Tibial nerve (tissue), 4 donors: ENCODE measurements at regions not wholly inside any gene's neighbourhood (a gene's known extent, or its start where the extent isn't known, plus 50 kb on each side); places are given as distances from the start of the nearest gene placed in this dataset.

ENCODE experiments used
- DNase-seq, 2 donors: peaks; one replicate each; pipeline ENCODE4 v3.0.0-alpha.2; 2019; ENCODE audit warnings: low spot score in 2 of 2
- H3K27ac ChIP-seq, 4 donors: fragments of 200-600 bp; sonication (generic) in 3 of 4; one replicate each; pipeline ENCODE4 v1.5.1; 2017 to 2019; ENCODE audit warnings: mild to moderate bottlenecking in 1 of 4
- H3K27me3 ChIP-seq, 2 donors: fragments of 200-600 bp; sonication (generic) in 1 of 2; one replicate each; pipeline versions ENCODE4 v1.5.1 to v1.6.0; 2017 to 2019
- H3K36me3 ChIP-seq, 3 donors: fragments of 200-600 bp; sonication (generic); one replicate each; pipeline ENCODE4 v1.5.1; 2018 to 2019
- H3K4me1 ChIP-seq, 4 donors: fragments of 200-600 bp; sonication (generic) in 3 of 4; one replicate each; pipeline ENCODE4 v1.5.1; 2017 to 2019
- H3K4me3 ChIP-seq, 4 donors: fragments of 200-600 bp; sonication (generic) in 3 of 4; one replicate each; pipeline ENCODE4 v1.5.1; 2017 to 2019; ENCODE audit warnings: mild to moderate bottlenecking in 1 of 4, moderate library complexity in 1 of 4
- H3K9me3 ChIP-seq, 4 donors: fragments of 200-600 bp; sonication (generic) in 3 of 4; one replicate each; pipeline ENCODE4 v1.5.1; 2017 to 2019
- CTCF ChIP-seq, 5 experiments: fragments of 200-600 bp in 3 of 5; fragments of 450-650 bp in 2 of 5; sonication (generic) in 3 of 5; IDR thresholded peaks; one replicate each; pipeline ENCODE4 v1.5.1; 2016 to 2019; ENCODE audit warnings: antibody characterized with exemption in 5 of 5, mild to moderate bottlenecking in 3 of 5, moderate library complexity in 2 of 5
- EP300 ChIP-seq, 2 donors: sonication (generic); formaldehyde crosslinking; IDR thresholded peaks; one replicate each; pipeline ENCODE4 v1.6.1; 2017; ENCODE audit warnings: antibody characterized with exemption in 2 of 2, mild to moderate bottlenecking in 1 of 2
- POLR2A ChIP-seq, 2 donors: fragments of 450-650 bp; IDR thresholded peaks; one replicate each; pipeline ENCODE4 v1.6.1; 2017; ENCODE audit warnings: antibody characterized with exemption in 2 of 2, mild to moderate bottlenecking in 2 of 2, moderate library complexity in 2 of 2
- WGBS, 2 donors: methylation state at CpG; one replicate each; pipeline ENCODE4 v1.1.5; 2018; 5-methylcytosine and 5-hydroxymethylcytosine counted together

GRCh38 chr6:137964876-137965275, 97.8 kb downstream of the TNFAIP3 start:
- H3K9me3 ChIP-seq = no peaks in the 10 kb centered on the region
- TF ChIP-seq POLR2A (IDR thresholded peaks at IDR 0.05) = no peak
- no peak for TF ChIP-seq EP300 (IDR thresholded peaks at IDR 0.05)
- 69 to 81% methylated on average over 4 of the region's 4 CpGs for WGBS, 2 donors
- no peak for DNase-seq
- no peak overlapping the region for H3K27ac ChIP-seq
- no peak overlapping the region for H3K4me3 ChIP-seq
- H3K27me3 ChIP-seq = no peaks in the 10 kb centered on the region
- H3K36me3 ChIP-seq = no peaks in the 10 kb centered on the region
- H3K4me1 ChIP-seq = peaks cover 0 to 6% (median 3%) of the 10 kb centered on the region in 4 donors

GRCh38 chr6:137967689-137968454, 100.8 kb downstream of the TNFAIP3 start:
- Histone ChIP-seq H3K27ac (peak overlapping the region in 1 of 4 donors; percentile 17), H3K36me3 (no peaks in the 10 kb centered on the region), H3K9me3 (no peaks in the 10 kb centered on the region), H3K27me3 (no peaks in the 10 kb centered on the region), H3K4me1 (peaks cover 0 to 6% (median 3%) of the 10 kb centered on the region in 4 donors), H3K4me3 (no peak overlapping the region)
- WGBS, 2 donors = 81 to 82% methylated on average over 5 of the region's 5 CpGs
- DNase-seq = no peak
- TF ChIP-seq CTCF (IDR thresholded peaks at IDR 0.05) = no peak
- TF ChIP-seq EP300 (IDR thresholded peaks at IDR 0.05) = peak in 1 of 2 donors; percentile 45

GRCh38 chr6:137968455-137968804, 101.4 kb downstream of the TNFAIP3 start:
- 83 to 93% methylated on average over 5 of the region's 5 CpGs for WGBS, 2 donors

GRCh38 chr6:137968901-137969300, 101.8 kb downstream of the TNFAIP3 start:
- 28 to 30% methylated on average over 1 of the region's 1 CpG for WGBS, 2 donors
- TF ChIP-seq EP300 (IDR thresholded peaks at IDR 0.05) = no peak
- TF ChIP-seq CTCF (IDR thresholded peaks at IDR 0.05) = no peak
- no peak for TF ChIP-seq POLR2A (IDR thresholded peaks at IDR 0.05)
- DNase-seq = no peak

More at GRCh38 chr6:137968455-137968804, 101.4 kb downstream of the TNFAIP3 start:
- TF ChIP-seq EP300 (IDR thresholded peaks at IDR 0.05) (no peak), POLR2A (IDR thresholded peaks at IDR 0.05) (no peak), CTCF (IDR thresholded peaks at IDR 0.05) (no peak)
- Histone ChIP-seq H3K27ac (no peak overlapping the region), H3K36me3 (no peaks in the 10 kb centered on the region), H3K4me1 (peaks cover 0 to 6% (median 3%) of the 10 kb centered on the region in 4 donors), H3K9me3 (no peaks in the 10 kb centered on the region), H3K4me3 (no peak overlapping the region), H3K27me3 (no peaks in the 10 kb centered on the region)
- no peak for DNase-seq

GRCh38 chr6:137969874-137970273, 102.8 kb downstream of the TNFAIP3 start:
- Histone ChIP-seq H3K27ac (no peak overlapping the region), H3K4me1 (peaks cover 0 to 10% (median 3%) of the 10 kb centered on the region in 4 donors), H3K4me3 (no peak overlapping the region), H3K9me3 (no peaks in the 10 kb centered on the region), H3K36me3 (no peaks in the 10 kb centered on the region), H3K27me3 (no peaks in the 10 kb centered on the region)
- TF ChIP-seq POLR2A (IDR thresholded peaks at IDR 0.05) (no peak), EP300 (IDR thresholded peaks at IDR 0.05) (no peak), CTCF (IDR thresholded peaks at IDR 0.05) (no peak)
- no peak for DNase-seq

More at GRCh38 chr6:137968901-137969300, 101.8 kb downstream of the TNFAIP3 start:
- H3K9me3 ChIP-seq = no peaks in the 10 kb centered on the region
- peaks cover 0 to 9% (median 3%) of the 10 kb centered on the region in 4 donors for H3K4me1 ChIP-seq
- H3K27ac ChIP-seq = no peak overlapping the region
- H3K4me3 ChIP-seq = no peak overlapping the region
- H3K36me3 ChIP-seq = no peaks in the 10 kb centered on the region
- no peaks in the 10 kb centered on the region for H3K27me3 ChIP-seq
